CD4-positive, alpha-beta T cell treated with Interleukin-17A for 4 hours (primary cell): ENCODE measurements at regions not wholly inside any gene's neighbourhood (a gene's known extent, or its start where the extent isn't known, plus 50 kb on each side); places are given as distances from the start of the nearest gene placed in this dataset.

ENCODE experiments used
- DNase-seq: peaks from one replicate; pipeline ENCODE4 v3.0.0-alpha.2; 2020; ENCODE audit warnings: mixed read lengths

- no peak for DNase-seq
Measured at GRCh38 chr13:34864671-34865070, 77.4 kb upstream of the NBEA start.

- DNase-seq: no peak
Measured at GRCh38 chr13:34867590-34867989, 74.5 kb upstream of the NBEA start.

GRCh38 chr13:34868733-34869132 lies 73.3 kb upstream of the NBEA start:
- no peak for DNase-seq

GRCh38 chr13:34869696-34870095 lies 72.4 kb upstream of the NBEA start:
- DNase-seq: no peak

- no peak for DNase-seq
Measured at GRCh38 chr13:34878329-34878728, 63.7 kb upstream of the NBEA start.

GRCh38 chr13:34879851-34880250 lies 62.2 kb upstream of the NBEA start:
- no peak for DNase-seq

- no peak for DNase-seq
Measured at GRCh38 chr13:34881494-34881893, 60.6 kb upstream of the NBEA start.

- DNase-seq: no peak
Measured at GRCh38 chr13:34883396-34883795, 58.7 kb upstream of the NBEA start.

- DNase-seq: no peak
Measured at GRCh38 chr13:34884366-34884765, 57.7 kb upstream of the NBEA start.

GRCh38 chr13:34886121-34886875 lies 55.8 kb upstream of the NBEA start:
- DNase-seq: no peak

- DNase-seq: no peak
Measured at GRCh38 chr13:34886987-34887386, 55.1 kb upstream of the NBEA start.
